ENCODE measurements at regions not wholly inside any gene's neighbourhood (a gene's known extent, or its start where the extent isn't known, plus 50 kb on each side); places are given as distances from the start of the nearest gene placed in this dataset.

DNA sequence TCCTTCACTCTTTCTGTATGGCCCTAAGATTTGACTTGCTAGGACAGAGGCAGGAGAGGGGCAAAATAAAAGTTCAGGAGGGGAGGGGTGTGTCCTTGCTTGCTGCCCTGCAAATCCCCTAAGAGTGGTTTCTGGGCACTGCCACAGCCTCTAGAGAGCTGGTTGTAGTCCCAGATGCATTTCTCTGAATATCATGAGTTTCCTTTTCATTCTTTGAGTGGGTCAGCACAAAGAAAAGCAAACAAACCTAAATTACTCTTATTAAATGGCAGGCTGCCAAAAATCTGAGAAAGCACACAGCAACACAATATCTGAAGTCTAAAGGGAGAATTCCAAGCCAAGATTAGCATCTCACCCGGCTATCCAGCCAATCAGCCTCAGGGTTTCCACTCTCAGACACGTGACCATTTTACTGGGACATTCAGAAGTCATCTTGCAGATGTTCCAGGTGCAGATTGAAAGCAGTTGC, 919.3 kb downstream of the TUSC7 start:
- TF ChIP-seq MYC (IDR thresholded peaks at IDR 0.05; ENCODE audit: low read depth, low read length) (no peak), POLR2A (IDR thresholded peaks at IDR 0.05; ENCODE audit: extremely low read depth, insufficient read length) (no peak)
- H3K4me3 ChIP-seq (ENCODE audit: low read depth, low read length), result no peak overlapping the region
- DNase-seq (ENCODE audit: low read depth), result no peak

DNA sequence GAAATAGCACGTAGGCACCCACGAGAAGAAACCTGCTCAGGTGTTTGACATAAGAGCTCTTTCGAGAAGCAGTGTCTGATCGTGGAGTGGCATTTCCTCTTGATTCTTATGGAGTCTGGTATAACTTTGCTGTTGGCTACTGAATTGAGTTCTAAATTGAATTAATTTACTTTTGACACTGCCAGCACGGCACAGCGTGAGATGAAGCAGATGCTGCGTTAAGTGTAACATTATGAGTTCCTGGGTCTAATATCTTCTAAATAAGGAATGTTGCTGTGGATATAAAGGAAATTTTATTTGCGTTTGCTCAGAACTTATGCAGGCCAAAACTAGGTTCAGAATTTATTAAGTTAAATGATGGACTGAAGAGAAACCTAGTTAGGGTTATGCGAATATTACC, 919.9 kb downstream of the TUSC7 start:
- DNase-seq (ENCODE audit: low read depth), result no peak
- no peak overlapping the region for H3K4me3 ChIP-seq (ENCODE audit: low read depth, low read length)
- TF ChIP-seq MYC (IDR thresholded peaks at IDR 0.05; ENCODE audit: low read depth, low read length) (no peak), POLR2A (IDR thresholded peaks at IDR 0.05; ENCODE audit: extremely low read depth, insufficient read length) (no peak)
- TF ChIP-seq, protein P1, sequence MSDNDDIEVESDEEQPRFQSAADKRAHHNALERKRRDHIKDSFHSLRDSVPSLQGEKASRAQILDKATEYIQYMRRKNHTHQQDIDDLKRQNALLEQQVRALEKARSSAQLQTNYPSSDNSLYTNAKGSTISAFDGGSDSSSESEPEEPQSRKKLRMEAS (IDR thresholded peaks at IDR 0.05; ENCODE audit: low read depth, low read length), result no peak
- TF ChIP-seq, protein P2, sequence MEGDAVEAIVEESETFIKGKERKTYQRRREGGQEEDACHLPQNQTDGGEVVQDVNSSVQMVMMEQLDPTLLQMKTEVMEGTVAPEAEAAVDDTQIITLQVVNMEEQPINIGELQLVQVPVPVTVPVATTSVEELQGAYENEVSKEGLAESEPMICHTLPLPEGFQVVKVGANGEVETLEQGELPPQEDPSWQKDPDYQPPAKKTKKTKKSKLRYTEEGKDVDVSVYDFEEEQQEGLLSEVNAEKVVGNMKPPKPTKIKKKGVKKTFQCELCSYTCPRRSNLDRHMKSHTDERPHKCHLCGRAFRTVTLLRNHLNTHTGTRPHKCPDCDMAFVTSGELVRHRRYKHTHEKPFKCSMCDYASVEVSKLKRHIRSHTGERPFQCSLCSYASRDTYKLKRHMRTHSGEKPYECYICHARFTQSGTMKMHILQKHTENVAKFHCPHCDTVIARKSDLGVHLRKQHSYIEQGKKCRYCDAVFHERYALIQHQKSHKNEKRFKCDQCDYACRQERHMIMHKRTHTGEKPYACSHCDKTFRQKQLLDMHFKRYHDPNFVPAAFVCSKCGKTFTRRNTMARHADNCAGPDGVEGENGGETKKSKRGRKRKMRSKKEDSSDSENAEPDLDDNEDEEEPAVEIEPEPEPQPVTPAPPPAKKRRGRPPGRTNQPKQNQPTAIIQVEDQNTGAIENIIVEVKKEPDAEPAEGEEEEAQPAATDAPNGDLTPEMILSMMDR (IDR thresholded peaks at IDR 0.05; ENCODE audit: low read depth, low read length), result no peak

DNA sequence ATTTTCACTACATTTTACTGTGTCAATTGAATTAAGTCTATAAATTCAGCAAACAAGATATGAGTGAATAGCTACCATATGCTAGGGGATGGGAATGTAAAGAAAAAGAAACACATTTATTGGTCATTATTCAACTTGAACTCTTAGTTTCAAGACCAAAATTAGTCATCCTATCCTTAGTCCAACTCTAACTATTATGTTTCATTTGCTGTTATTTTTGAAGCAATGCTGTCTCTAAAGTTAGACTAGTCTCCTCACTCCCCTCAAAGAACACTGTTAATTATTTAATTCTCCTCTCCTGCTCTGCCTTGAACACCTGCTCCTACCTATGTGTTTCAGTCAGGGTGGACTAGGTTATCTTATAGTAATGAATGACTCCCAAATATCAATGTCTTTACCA, 920.9 kb downstream of the TUSC7 start:
- no peak overlapping the region for H3K4me3 ChIP-seq (ENCODE audit: low read depth, low read length)
- TF ChIP-seq MYC (IDR thresholded peaks at IDR 0.05; ENCODE audit: low read depth, low read length), result no peak
- TF ChIP-seq POLR2A (IDR thresholded peaks at IDR 0.05; ENCODE audit: extremely low read depth, insufficient read length), result no peak
- TF ChIP-seq, protein P2 (IDR thresholded peaks at IDR 0.05; ENCODE audit: low read depth, low read length), result no peak
- TF ChIP-seq, protein P1 (IDR thresholded peaks at IDR 0.05; ENCODE audit: low read depth, low read length), result no peak
- DNase-seq (ENCODE audit: low read depth), result no peak

DNA sequence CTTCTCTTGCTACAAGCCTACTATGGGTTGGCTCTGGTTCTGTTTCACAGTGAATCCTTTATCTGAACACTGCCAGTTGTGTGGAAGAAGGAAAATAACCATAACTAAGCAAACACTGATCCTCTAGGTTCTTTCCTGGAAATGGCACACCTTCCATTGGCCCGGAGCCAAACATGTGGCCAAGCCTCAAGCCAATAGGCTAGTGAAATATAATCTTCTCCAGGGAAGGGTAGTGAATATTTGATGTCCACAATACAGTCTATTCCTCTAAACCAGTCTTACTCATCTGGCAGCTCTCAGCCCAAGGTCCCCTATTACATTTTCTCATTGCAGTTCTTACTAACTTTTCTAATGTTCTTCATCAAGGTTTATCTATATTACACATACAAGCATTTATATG, 921.3 kb downstream of the TUSC7 start:
- no peak for DNase-seq (ENCODE audit: low read depth)
- no peak for TF ChIP-seq POLR2A (IDR thresholded peaks at IDR 0.05; ENCODE audit: extremely low read depth, insufficient read length)
- TF ChIP-seq, protein P2 (IDR thresholded peaks at IDR 0.05; ENCODE audit: low read depth, low read length), result no peak
- TF ChIP-seq MYC (IDR thresholded peaks at IDR 0.05; ENCODE audit: low read depth, low read length), result no peak
- TF ChIP-seq, protein P1 (IDR thresholded peaks at IDR 0.05; ENCODE audit: low read depth, low read length), result no peak
- H3K4me3 ChIP-seq (ENCODE audit: low read depth, low read length), result no peak overlapping the region

DNA sequence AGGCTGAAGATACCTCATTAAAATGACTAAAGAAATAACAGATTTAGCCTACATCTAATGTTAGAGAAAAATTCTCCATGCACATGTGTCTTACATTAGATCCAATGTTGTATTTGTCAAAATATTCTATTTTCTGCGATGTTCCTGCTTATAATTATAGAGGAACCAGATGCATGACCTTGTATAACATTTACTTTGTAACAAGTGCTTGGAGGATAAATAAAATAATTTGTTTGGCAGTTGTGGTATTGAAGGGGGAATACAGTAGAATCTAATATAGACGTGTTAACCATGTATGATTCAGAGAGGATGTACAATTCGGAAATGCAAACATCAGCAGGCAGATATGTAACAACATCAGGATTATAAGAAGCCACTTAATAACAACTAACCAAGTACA, 922.2 kb downstream of the TUSC7 start:
- TF ChIP-seq POLR2A (IDR thresholded peaks at IDR 0.05; ENCODE audit: extremely low read depth, insufficient read length), result no peak
- TF ChIP-seq, protein P2 (IDR thresholded peaks at IDR 0.05; ENCODE audit: low read depth, low read length), result no peak
- TF ChIP-seq, protein P1 (IDR thresholded peaks at IDR 0.05; ENCODE audit: low read depth, low read length), result no peak
- no peak for TF ChIP-seq MYC (IDR thresholded peaks at IDR 0.05; ENCODE audit: low read depth, low read length)
- DNase-seq (ENCODE audit: low read depth), result no peak
- H3K4me3 ChIP-seq (ENCODE audit: low read depth, low read length), result no peak overlapping the region

DNA sequence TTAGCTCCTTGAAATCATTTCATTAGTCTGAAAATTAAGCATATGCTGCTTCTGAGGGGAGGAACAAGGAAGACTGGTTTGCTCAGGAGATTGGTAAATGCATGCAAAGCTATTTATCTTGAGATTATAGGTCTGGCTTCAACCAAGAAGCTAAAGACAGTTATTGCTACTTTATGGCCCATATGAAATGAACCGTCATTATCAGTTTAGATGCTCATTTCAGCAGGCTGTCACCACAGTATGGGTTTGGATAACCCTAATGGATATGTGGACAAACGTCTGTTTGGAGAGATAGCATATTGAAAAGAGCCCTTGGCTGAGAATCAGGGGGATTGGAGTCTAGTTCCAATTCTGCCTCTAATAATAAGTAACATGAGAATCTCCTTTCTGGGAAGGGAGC, 922.6 kb downstream of the TUSC7 start:
- TF ChIP-seq MYC (IDR thresholded peaks at IDR 0.05; ENCODE audit: low read depth, low read length) (no peak), POLR2A (IDR thresholded peaks at IDR 0.05; ENCODE audit: extremely low read depth, insufficient read length) (no peak)
- TF ChIP-seq, protein P1 (IDR thresholded peaks at IDR 0.05; ENCODE audit: low read depth, low read length), result no peak
- TF ChIP-seq, protein P2 (IDR thresholded peaks at IDR 0.05; ENCODE audit: low read depth, low read length), result no peak
- H3K4me3 ChIP-seq (ENCODE audit: low read depth, low read length), result no peak overlapping the region
- DNase-seq (ENCODE audit: low read depth), result no peak
